ENCODE measurements at regions not wholly inside any gene's neighbourhood (a gene's known extent, or its start where the extent isn't known, plus 50 kb on each side); places are given as distances from the start of the nearest gene placed in this dataset.

DNA sequence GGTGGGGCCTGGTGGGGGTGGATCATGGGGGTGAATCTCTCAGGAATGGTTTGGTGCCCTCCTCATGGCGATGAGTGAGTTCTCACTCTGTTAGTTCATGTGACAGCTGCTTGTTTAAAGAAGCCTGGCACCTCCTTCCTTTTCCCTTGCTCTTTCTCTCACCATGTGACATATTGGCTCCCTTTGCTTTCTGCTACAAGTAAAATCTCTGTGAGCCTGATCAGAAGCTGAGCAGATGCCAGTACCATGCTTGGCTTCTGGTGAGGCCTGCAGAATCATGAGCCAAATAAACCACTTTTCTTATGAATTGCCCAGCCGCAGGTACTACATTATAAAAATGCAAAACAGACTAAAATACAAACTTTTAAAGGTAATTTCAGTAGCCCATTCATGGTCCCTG is 73.4 kb upstream of the TEX51 start:
- Histone ChIP-seq H3K4me1 (ENCODE audit: control insufficient read depth, insufficient read depth, low read length) (peaks cover 13% of the 10 kb centered on the region), H3K36me3 (ENCODE audit: control insufficient read depth, insufficient read depth, low read length) (no peaks in the 10 kb centered on the region), H3K4me3 (ENCODE audit: low read length) (no peak overlapping the region), H3K27me3 (ENCODE audit: control insufficient read depth, insufficient read depth, low read length) (no peaks in the 10 kb centered on the region), H3K27ac (ENCODE audit: low read length) (no peak overlapping the region), H3K9me3 (replicated peaks; ENCODE audit: control insufficient read depth, low read depth, low read length) (no peaks in the 10 kb centered on the region)
- peak; percentile 24 for DNase-seq
- 100% methylated on average over 1 of the region's 2 CpGs for WGBS (ENCODE audit: insufficient coverage)

DNA sequence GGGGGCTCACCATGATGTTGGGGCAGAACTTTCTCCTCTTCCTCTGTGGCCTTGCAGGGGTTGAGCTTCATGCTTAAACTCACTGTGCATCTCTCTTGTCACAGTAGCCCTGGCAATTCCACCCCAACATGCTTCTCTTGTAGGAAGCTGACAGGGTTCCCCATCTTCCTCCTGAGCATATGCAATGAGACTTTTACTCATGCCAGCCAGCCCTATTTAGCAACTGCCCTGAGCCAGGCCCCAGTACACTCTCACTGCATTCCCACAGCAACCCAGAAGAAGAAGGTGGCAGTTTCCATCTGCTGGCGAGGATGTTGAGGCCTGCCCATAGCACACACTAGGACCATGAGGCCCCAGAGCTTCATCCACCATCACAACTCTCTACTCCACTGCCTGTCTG is 72.2 kb upstream of the TEX51 start:
- no peak for DNase-seq
- H3K36me3 ChIP-seq (ENCODE audit: control insufficient read depth, insufficient read depth, low read length), result no peaks in the 10 kb centered on the region
- H3K4me3 ChIP-seq (ENCODE audit: low read length), result no peak overlapping the region
- 88% methylated on average over 1 of the region's 1 CpG for WGBS (ENCODE audit: insufficient coverage)
- no peaks in the 10 kb centered on the region for H3K27me3 ChIP-seq (ENCODE audit: control insufficient read depth, insufficient read depth, low read length)
- H3K9me3 ChIP-seq (replicated peaks; ENCODE audit: control insufficient read depth, low read depth, low read length), result no peaks in the 10 kb centered on the region
- H3K27ac ChIP-seq (ENCODE audit: low read length), result no peak overlapping the region
- peaks cover 18% of the 10 kb centered on the region for H3K4me1 ChIP-seq (ENCODE audit: control insufficient read depth, insufficient read depth, low read length)

- Histone ChIP-seq H3K27me3 (ENCODE audit: control insufficient read depth, insufficient read depth, low read length) (no peaks in the 10 kb centered on the region), H3K4me1 (ENCODE audit: control insufficient read depth, insufficient read depth, low read length) (peaks cover 26% of the 10 kb centered on the region), H3K4me3 (ENCODE audit: low read length) (no peak overlapping the region), H3K9me3 (replicated peaks; ENCODE audit: control insufficient read depth, low read depth, low read length) (no peaks in the 10 kb centered on the region), H3K27ac (ENCODE audit: low read length) (no peak overlapping the region), H3K36me3 (ENCODE audit: control insufficient read depth, insufficient read depth, low read length) (no peaks in the 10 kb centered on the region)
- WGBS (ENCODE audit: insufficient coverage), result 64% methylated on average over 6 of the region's 8 CpGs
- no peak for DNase-seq
Measured at GRCh38 chr2:126827371-126827770, 71.3 kb upstream of the TEX51 start.

DNA sequence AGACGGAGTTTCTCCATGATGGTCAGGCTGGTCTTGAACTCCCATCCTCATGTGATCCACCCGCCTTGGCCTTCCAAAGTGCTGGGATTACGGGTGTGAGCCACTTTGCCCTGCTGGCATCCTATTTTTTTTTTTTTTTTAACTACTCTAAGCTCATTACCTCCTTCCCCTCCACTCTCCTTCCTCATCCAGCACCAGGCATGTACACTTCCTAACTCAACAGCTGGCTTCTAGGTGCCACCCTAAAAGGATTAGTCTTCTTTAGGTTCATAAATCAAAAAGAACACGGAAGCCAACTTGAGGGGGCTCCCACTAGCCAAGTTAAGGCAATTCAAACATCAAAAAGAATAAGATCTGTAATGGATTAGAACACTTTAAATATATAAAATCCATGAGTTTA is 70.6 kb upstream of the TEX51 start:
- 90% methylated on average over 3 of the region's 4 CpGs for WGBS (ENCODE audit: insufficient coverage)
- no peaks in the 10 kb centered on the region for H3K36me3 ChIP-seq (ENCODE audit: control insufficient read depth, insufficient read depth, low read length)
- H3K27me3 ChIP-seq (ENCODE audit: control insufficient read depth, insufficient read depth, low read length), result no peaks in the 10 kb centered on the region
- no peak overlapping the region for H3K27ac ChIP-seq (ENCODE audit: low read length)
- peaks cover 31% of the 10 kb centered on the region for H3K4me1 ChIP-seq (ENCODE audit: control insufficient read depth, insufficient read depth, low read length)
- H3K4me3 ChIP-seq (ENCODE audit: low read length), result no peak overlapping the region
- DNase-seq, result no peak
- H3K9me3 ChIP-seq (replicated peaks; ENCODE audit: control insufficient read depth, low read depth, low read length), result no peaks in the 10 kb centered on the region

GRCh38 chr2:126828491-126828890 is 70.2 kb upstream of the TEX51 start:
- Histone ChIP-seq H3K27me3 (ENCODE audit: control insufficient read depth, insufficient read depth, low read length) (no peaks in the 10 kb centered on the region), H3K9me3 (replicated peaks; ENCODE audit: control insufficient read depth, low read depth, low read length) (no peaks in the 10 kb centered on the region), H3K36me3 (ENCODE audit: control insufficient read depth, insufficient read depth, low read length) (no peaks in the 10 kb centered on the region), H3K4me1 (ENCODE audit: control insufficient read depth, insufficient read depth, low read length) (peaks cover 32% of the 10 kb centered on the region), H3K27ac (ENCODE audit: low read length) (no peak overlapping the region), H3K4me3 (ENCODE audit: low read length) (no peak overlapping the region)
- WGBS (ENCODE audit: insufficient coverage), result no CpG with 5 or more reads among the region's 4 CpGs
- no peak for DNase-seq

DNA sequence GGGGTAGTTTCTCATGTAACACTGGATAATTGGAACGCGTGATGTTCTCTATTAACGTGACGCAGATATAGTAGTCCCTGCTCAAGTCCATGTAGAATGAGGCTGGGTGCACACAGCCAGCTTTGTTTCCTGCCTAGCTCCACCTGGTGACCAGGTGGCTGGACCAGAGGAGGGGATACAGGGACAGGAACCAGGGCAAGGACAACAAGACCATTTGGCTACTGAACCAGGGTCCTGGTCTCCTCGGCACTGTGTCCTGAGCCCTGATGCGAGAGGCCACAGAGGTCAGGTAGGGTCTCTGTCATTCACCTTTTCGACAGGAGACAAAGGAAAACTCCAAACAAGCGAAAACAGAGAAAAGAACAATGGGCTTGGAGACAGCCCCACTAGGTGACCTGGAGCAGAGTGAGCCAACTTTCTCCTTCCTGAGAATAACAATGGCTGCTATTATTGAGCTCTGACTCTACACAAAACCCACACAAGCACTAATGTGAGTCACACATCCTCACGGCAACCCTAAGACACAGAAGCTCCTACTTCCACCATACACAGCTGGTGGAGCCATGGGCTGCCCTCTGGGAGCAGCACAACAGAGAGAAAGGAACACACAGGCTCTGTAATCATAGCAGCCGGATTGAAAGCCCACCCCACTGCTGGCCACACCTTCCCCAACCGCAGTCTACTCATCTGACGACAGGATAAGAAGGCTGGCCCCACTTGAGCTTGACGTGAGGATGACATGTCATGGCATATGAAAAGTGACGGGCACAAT is 67.3 kb upstream of the TEX51 start:
- no peaks in the 10 kb centered on the region for H3K27me3 ChIP-seq (ENCODE audit: control insufficient read depth, insufficient read depth, low read length)
- 80% methylated on average over 9 of the region's 14 CpGs for WGBS (ENCODE audit: insufficient coverage)
- peak overlapping the region; percentile 20 for H3K27ac ChIP-seq (ENCODE audit: low read length)
- H3K36me3 ChIP-seq (ENCODE audit: control insufficient read depth, insufficient read depth, low read length), result no peaks in the 10 kb centered on the region
- peaks cover 35% of the 10 kb centered on the region for H3K4me1 ChIP-seq (ENCODE audit: control insufficient read depth, insufficient read depth, low read length)
- peak; percentile 39 for DNase-seq
- H3K9me3 ChIP-seq (replicated peaks; ENCODE audit: control insufficient read depth, low read depth, low read length), result no peaks in the 10 kb centered on the region
- no peak overlapping the region for H3K4me3 ChIP-seq (ENCODE audit: low read length)

- H3K36me3 ChIP-seq (ENCODE audit: control insufficient read depth, insufficient read depth, low read length), result no peaks in the 10 kb centered on the region
Measured at GRCh38 chr2:126832014-126832413, 66.7 kb upstream of the TEX51 start.

DNA sequence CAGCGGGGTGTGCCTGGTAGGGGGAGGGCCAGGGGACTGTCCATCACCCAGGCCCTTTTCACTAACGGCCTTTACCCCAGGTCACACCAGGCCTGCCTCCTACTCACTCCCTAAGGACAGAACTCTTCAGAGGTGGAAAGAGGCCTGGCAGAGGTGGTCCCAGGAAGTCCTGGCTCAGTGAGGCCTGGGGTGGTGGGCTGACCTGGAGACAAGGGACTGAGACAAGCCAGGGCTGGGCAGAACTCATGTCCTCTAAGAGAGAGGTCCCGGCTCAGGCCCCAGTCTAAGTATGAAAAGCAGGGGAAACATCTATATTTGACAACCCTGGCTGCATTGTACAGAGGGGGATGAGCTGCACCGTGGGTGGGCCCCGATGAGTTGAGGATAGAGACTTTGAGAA is 65.9 kb upstream of the TEX51 start:
- H3K4me1 ChIP-seq (ENCODE audit: control insufficient read depth, insufficient read depth, low read length), result peaks cover 44% of the 10 kb centered on the region
- 87% methylated on average over 2 of the region's 5 CpGs for WGBS (ENCODE audit: insufficient coverage)

More at GRCh38 chr2:126832014-126832413, 66.7 kb upstream of the TEX51 start:
- peaks cover 41% of the 10 kb centered on the region for H3K4me1 ChIP-seq (ENCODE audit: control insufficient read depth, insufficient read depth, low read length)
- H3K27ac ChIP-seq (ENCODE audit: low read length), result peak overlapping the region; percentile 20
- DNase-seq, result peak; percentile 50
- no peaks in the 10 kb centered on the region for H3K27me3 ChIP-seq (ENCODE audit: control insufficient read depth, insufficient read depth, low read length)
- H3K9me3 ChIP-seq (replicated peaks; ENCODE audit: control insufficient read depth, low read depth, low read length), result no peaks in the 10 kb centered on the region
- no peak overlapping the region for H3K4me3 ChIP-seq (ENCODE audit: low read length)

DNA sequence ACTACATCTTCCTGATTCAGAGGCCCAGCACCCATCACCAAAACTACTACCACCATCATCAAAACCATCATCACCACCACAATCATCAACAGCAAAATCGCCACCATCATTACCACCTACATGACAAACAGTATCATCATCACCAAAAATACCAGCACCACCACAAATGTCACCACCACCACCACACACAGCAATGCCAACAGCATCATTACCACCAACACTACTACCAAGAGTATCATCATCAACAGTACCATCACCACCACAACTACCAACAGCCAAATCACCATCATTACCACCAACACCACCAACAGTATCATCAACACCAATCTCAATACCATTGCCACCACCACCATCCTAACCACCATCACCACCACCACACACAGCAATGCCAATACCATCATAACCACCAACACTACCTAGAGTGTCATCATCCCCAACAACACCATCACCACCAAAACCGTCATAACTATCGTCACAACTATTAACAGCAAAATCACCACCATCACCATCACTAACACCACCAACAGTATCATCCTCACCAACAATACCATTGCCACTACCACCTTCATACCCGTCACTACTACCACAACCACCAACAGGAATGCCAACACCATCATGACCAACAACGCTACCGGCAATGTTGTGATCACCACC is 64.6 kb upstream of the TEX51 start:
- H3K27ac ChIP-seq (ENCODE audit: low read length), result no peak overlapping the region
- no peaks in the 10 kb centered on the region for H3K27me3 ChIP-seq (ENCODE audit: control insufficient read depth, insufficient read depth, low read length)
- no peaks in the 10 kb centered on the region for H3K36me3 ChIP-seq (ENCODE audit: control insufficient read depth, insufficient read depth, low read length)
- WGBS (ENCODE audit: insufficient coverage), result 97% methylated on average over 6 of the region's 6 CpGs
- H3K9me3 ChIP-seq (replicated peaks; ENCODE audit: control insufficient read depth, low read depth, low read length), result no peaks in the 10 kb centered on the region
- DNase-seq, result no peak
- peaks cover 57% of the 10 kb centered on the region for H3K4me1 ChIP-seq (ENCODE audit: control insufficient read depth, insufficient read depth, low read length)
- H3K4me3 ChIP-seq (ENCODE audit: low read length), result no peak overlapping the region

More for the DNA sequence above, 65.9 kb upstream of the TEX51 start:
- H3K9me3 ChIP-seq (replicated peaks; ENCODE audit: control insufficient read depth, low read depth, low read length), result no peaks in the 10 kb centered on the region
- no peaks in the 10 kb centered on the region for H3K27me3 ChIP-seq (ENCODE audit: control insufficient read depth, insufficient read depth, low read length)
- H3K4me3 ChIP-seq (ENCODE audit: low read length), result no peak overlapping the region
- no peak for DNase-seq
- H3K36me3 ChIP-seq (ENCODE audit: control insufficient read depth, insufficient read depth, low read length), result no peaks in the 10 kb centered on the region
- H3K27ac ChIP-seq (ENCODE audit: low read length), result no peak overlapping the region

DNA sequence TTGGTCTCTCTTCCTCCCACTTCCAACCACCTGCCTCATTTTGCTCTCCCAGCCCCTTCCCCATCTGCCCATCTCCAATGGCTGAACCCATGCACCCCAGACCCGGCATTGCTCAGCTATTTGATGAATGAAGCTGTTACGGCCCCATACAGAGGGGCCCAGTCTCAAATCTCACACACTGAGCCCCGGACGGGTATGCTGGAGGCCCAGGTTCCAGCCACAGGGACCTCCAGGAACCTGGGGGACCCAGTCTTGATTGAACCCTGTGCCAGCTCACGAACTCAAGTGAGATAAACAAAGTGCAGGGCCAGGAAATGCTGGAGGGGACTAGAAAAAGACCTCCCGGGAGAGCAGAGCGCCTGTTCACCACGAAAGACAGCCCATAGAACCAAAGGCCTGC is 63.4 kb upstream of the TEX51 start:
- no peaks in the 10 kb centered on the region for H3K9me3 ChIP-seq (replicated peaks; ENCODE audit: control insufficient read depth, low read depth, low read length)
- no peak for DNase-seq
- H3K27me3 ChIP-seq (ENCODE audit: control insufficient read depth, insufficient read depth, low read length), result no peaks in the 10 kb centered on the region
- no peaks in the 10 kb centered on the region for H3K36me3 ChIP-seq (ENCODE audit: control insufficient read depth, insufficient read depth, low read length)
- no peak overlapping the region for H3K4me3 ChIP-seq (ENCODE audit: low read length)
- H3K27ac ChIP-seq (ENCODE audit: low read length), result no peak overlapping the region
- 76% methylated on average over 6 of the region's 8 CpGs for WGBS (ENCODE audit: insufficient coverage)
- H3K4me1 ChIP-seq (ENCODE audit: control insufficient read depth, insufficient read depth, low read length), result peaks cover 67% of the 10 kb centered on the region
